ENCODE measurements at regions not wholly inside any gene's neighbourhood (a gene's known extent, or its start where the extent isn't known, plus 50 kb on each side); places are given as distances from the start of the nearest gene placed in this dataset.

DNA sequence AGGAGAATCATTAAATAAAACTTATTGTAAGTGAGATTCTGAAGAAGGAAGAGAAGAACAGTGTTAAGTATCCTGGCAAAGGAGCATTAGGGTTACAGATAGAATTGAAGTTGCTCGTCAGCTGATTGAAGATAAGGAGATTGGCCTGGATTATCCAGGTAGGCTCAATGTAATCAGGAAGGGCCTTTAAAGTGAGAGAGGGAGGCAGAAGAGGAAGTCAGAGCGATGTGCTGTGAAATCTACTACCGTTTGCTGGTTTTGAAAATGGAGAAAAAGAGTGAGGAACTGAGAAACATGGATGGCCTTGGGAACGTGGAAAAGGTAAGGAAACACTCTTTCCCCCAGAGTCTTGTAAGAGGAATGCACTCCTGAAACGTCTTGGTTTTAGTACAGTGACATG lies 245.7 kb downstream of the ANTXR2 start:
- no peak for TF ChIP-seq POLR2A (IDR thresholded peaks at IDR 0.05; ENCODE audit: low read depth, low read length)
- TF ChIP-seq, protein P1, sequence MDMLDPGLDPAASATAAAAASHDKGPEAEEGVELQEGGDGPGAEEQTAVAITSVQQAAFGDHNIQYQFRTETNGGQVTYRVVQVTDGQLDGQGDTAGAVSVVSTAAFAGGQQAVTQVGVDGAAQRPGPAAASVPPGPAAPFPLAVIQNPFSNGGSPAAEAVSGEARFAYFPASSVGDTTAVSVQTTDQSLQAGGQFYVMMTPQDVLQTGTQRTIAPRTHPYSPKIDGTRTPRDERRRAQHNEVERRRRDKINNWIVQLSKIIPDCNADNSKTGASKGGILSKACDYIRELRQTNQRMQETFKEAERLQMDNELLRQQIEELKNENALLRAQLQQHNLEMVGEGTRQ (IDR thresholded peaks at IDR 0.05; ENCODE audit: low read depth, low read length) = no peak
- TF ChIP-seq, protein P2, sequence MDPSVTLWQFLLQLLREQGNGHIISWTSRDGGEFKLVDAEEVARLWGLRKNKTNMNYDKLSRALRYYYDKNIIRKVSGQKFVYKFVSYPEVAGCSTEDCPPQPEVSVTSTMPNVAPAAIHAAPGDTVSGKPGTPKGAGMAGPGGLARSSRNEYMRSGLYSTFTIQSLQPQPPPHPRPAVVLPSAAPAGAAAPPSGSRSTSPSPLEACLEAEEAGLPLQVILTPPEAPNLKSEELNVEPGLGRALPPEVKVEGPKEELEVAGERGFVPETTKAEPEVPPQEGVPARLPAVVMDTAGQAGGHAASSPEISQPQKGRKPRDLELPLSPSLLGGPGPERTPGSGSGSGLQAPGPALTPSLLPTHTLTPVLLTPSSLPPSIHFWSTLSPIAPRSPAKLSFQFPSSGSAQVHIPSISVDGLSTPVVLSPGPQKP (IDR thresholded peaks at IDR 0.05; ENCODE audit: borderline replicate concordance, low read depth, low read length) = no peak
- TF ChIP-seq, protein P3, sequence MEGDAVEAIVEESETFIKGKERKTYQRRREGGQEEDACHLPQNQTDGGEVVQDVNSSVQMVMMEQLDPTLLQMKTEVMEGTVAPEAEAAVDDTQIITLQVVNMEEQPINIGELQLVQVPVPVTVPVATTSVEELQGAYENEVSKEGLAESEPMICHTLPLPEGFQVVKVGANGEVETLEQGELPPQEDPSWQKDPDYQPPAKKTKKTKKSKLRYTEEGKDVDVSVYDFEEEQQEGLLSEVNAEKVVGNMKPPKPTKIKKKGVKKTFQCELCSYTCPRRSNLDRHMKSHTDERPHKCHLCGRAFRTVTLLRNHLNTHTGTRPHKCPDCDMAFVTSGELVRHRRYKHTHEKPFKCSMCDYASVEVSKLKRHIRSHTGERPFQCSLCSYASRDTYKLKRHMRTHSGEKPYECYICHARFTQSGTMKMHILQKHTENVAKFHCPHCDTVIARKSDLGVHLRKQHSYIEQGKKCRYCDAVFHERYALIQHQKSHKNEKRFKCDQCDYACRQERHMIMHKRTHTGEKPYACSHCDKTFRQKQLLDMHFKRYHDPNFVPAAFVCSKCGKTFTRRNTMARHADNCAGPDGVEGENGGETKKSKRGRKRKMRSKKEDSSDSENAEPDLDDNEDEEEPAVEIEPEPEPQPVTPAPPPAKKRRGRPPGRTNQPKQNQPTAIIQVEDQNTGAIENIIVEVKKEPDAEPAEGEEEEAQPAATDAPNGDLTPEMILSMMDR (conservative IDR thresholded peaks at IDR 0.05; ENCODE audit: low read depth, low read length) = no peak
- TF ChIP-seq MXI1 (IDR thresholded peaks at IDR 0.05; ENCODE audit: borderline replicate concordance, low read depth, low read length) = no peak
- TF ChIP-seq MAFK (IDR thresholded peaks at IDR 0.05; ENCODE audit: low read depth, low read length) = no peak
- TF ChIP-seq SMC3 (IDR thresholded peaks at IDR 0.05; ENCODE audit: low read depth, low read length) = no peak
- TF ChIP-seq CEBPB (IDR thresholded peaks at IDR 0.05; ENCODE audit: low read depth, low read length) = no peak
- no peak for TF ChIP-seq RCOR1 (IDR thresholded peaks at IDR 0.05; ENCODE audit: insufficient replicate concordance, low read length)
- TF ChIP-seq RFX5 (IDR thresholded peaks at IDR 0.05; ENCODE audit: low read depth, low read length) = no peak
- no peak for TF ChIP-seq RAD21 (IDR thresholded peaks at IDR 0.05; ENCODE audit: low read length)
- no peak for TF ChIP-seq NFE2L2 (IDR thresholded peaks at IDR 0.05; ENCODE audit: low read depth, low read length)

Measured in IMR-90 (cell line).